GM12878 (cell line): ENCODE measurements at regions not wholly inside any gene's neighbourhood (a gene's known extent, or its start where the extent isn't known, plus 50 kb on each side); places are given as distances from the start of the nearest gene placed in this dataset.

Experiments used
- CEBPB ChIP-seq, 2 experiments: fragments of 150-350 bp in 1 of 2; IDR thresholded peaks; 2 replicates each; pipeline ENCODE4 v1.6.1; 2012 to 2014; ENCODE audit warnings: low read depth in 2 of 2, low read length in 2 of 2, borderline replicate concordance in 1 of 2, inconsistent platforms in 1 of 2
- CREB1 ChIP-seq: IDR thresholded peaks from 2 replicates; pipeline ENCODE4 v1.6.1; 2012; ENCODE audit warnings: low read depth, mild to moderate bottlenecking, inconsistent platforms
- DPF2 ChIP-seq: fragments of 450-650 bp; IDR thresholded peaks from 2 replicates; pipeline ENCODE4 v1.6.1; 2017; ENCODE audit warnings: mild to moderate bottlenecking
- MXI1 ChIP-seq: fragments of 150-350 bp; IDR thresholded peaks from 2 replicates; pipeline ENCODE4 v1.6.1; 2011; ENCODE audit warnings: low read depth, mild to moderate bottlenecking, inconsistent platforms, low read length, improper control_type of control experiment
- PAX5 ChIP-seq: IDR thresholded peaks from 2 replicates; pipeline ENCODE4 v1.6.1; 2011; ENCODE audit warnings: low read depth, low read length, borderline replicate concordance
- POLR2AphosphoS2 ChIP-seq: IDR thresholded peaks from 2 replicates; pipeline ENCODE4 v1.6.1; 2011; ENCODE audit warnings: low read depth, mild to moderate bottlenecking, low read length, improper control_type of control experiment, moderate library complexity
- RB1 ChIP-seq: fragments of 450-650 bp; formaldehyde crosslinking; IDR thresholded peaks from 2 replicates; pipeline ENCODE4 v1.6.1; 2017; ENCODE audit warnings: mild to moderate bottlenecking, borderline replicate concordance
- RBBP5 ChIP-seq: fragments of 200-600 bp; sonication (generic); conservative IDR thresholded peaks from 2 replicates; pipeline ENCODE4 v1.6.1; 2016
- SREBF1 ChIP-seq: IDR thresholded peaks from 2 replicates; pipeline ENCODE4 v1.6.1; 2012; ENCODE audit warnings: mild to moderate bottlenecking, low read length
- SRF ChIP-seq, 2 experiments: IDR thresholded peaks; 2 replicates each; pipeline ENCODE4 v1.6.1; 2011; ENCODE audit warnings: low read depth in 2 of 2, low read length in 2 of 2, mild to moderate bottlenecking in 1 of 2, moderate library complexity in 1 of 2
- STAT1 ChIP-seq: fragments of 450-650 bp; conservative IDR thresholded peaks from 2 replicates; pipeline ENCODE4 v1.6.1; 2014; ENCODE audit warnings: antibody characterized with exemption, mild to moderate bottlenecking
- STAT3 ChIP-seq: IDR thresholded peaks from 2 replicates; pipeline ENCODE4 v1.6.1; 2011; ENCODE audit warnings: low read depth, low read length, improper control_type of control experiment
- TCF3 ChIP-seq: IDR thresholded peaks from 2 replicates; pipeline ENCODE4 v1.6.1; 2012; ENCODE audit warnings: low read depth, mild to moderate bottlenecking, low read length, borderline replicate concordance; ENCODE audit not compliant: insufficient read depth
- YBX1 ChIP-seq: fragments of 450-650 bp; IDR thresholded peaks from 2 replicates; pipeline ENCODE4 v1.6.1; 2016; ENCODE audit warnings: antibody characterized with exemption
- ZNF217 ChIP-seq: fragments of 450-650 bp; IDR thresholded peaks from 2 replicates; pipeline ENCODE4 v1.6.1; 2017; ENCODE audit warnings: antibody characterized with exemption, mild to moderate bottlenecking
- ZZZ3 ChIP-seq: IDR thresholded peaks from 2 replicates; pipeline ENCODE4 v1.6.1; 2011; ENCODE audit warnings: low read depth; ENCODE audit not compliant: control insufficient read depth, insufficient read length
- TF ChIP-seq, protein P1 (sequence below): fragments of 450-650 bp; IDR thresholded peaks from 2 replicates; pipeline ENCODE4 v1.6.1; 2017; ENCODE audit warnings: mild to moderate bottlenecking
- TF ChIP-seq, protein P2 (sequence below): IDR thresholded peaks from 2 replicates; pipeline ENCODE4 v1.6.1; 2011; ENCODE audit warnings: mild to moderate bottlenecking, low read depth, low read length, moderate library complexity; ENCODE audit not compliant: insufficient replicate concordance
- TF ChIP-seq, protein P3 (sequence below): fragments of 450-650 bp; conservative IDR thresholded peaks from 2 replicates; pipeline ENCODE4 v1.6.1; 2017; ENCODE audit warnings: mild to moderate bottlenecking, moderate library complexity

DNA sequence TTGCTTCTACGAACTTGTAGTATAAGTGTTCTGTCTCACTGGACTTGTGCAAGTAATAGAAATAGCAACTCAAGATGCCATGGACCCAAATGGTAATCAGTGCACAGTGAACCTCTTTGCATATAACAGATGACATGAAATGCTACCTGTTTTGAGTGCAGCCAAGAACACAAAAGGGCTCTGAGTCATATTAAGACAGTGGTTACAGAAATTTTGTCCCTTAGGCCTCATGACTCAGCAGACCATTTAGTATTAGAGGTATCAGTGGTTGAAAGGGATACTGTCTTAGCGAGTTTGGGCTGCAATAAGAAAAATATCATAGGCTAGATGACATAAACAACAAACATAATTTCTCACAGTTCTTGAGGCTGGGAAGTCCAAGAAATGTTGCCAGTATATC lies 502.9 kb upstream of the PCDH10 start (continued):
- TF ChIP-seq, protein P1, sequence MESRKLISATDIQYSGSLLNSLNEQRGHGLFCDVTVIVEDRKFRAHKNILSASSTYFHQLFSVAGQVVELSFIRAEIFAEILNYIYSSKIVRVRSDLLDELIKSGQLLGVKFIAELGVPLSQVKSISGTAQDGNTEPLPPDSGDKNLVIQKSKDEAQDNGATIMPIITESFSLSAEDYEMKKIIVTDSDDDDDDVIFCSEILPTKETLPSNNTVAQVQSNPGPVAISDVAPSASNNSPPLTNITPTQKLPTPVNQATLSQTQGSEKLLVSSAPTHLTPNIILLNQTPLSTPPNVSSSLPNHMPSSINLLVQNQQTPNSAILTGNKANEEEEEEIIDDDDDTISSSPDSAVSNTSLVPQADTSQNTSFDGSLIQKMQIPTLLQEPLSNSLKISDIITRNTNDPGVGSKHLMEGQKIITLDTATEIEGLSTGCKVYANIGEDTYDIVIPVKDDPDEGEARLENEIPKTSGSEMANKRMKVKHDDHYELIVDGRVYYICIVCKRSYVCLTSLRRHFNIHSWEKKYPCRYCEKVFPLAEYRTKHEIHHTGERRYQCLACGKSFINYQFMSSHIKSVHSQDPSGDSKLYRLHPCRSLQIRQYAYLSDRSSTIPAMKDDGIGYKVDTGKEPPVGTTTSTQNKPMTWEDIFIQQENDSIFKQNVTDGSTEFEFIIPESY: no peak
- TF ChIP-seq, protein P2, sequence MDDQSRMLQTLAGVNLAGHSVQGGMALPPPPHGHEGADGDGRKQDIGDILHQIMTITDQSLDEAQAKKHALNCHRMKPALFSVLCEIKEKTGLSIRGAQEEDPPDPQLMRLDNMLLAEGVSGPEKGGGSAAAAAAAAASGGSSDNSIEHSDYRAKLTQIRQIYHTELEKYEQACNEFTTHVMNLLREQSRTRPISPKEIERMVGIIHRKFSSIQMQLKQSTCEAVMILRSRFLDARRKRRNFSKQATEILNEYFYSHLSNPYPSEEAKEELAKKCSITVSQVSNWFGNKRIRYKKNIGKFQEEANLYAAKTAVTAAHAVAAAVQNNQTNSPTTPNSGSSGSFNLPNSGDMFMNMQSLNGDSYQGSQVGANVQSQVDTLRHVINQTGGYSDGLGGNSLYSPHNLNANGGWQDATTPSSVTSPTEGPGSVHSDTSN: no peak
- TF ChIP-seq, protein P3, sequence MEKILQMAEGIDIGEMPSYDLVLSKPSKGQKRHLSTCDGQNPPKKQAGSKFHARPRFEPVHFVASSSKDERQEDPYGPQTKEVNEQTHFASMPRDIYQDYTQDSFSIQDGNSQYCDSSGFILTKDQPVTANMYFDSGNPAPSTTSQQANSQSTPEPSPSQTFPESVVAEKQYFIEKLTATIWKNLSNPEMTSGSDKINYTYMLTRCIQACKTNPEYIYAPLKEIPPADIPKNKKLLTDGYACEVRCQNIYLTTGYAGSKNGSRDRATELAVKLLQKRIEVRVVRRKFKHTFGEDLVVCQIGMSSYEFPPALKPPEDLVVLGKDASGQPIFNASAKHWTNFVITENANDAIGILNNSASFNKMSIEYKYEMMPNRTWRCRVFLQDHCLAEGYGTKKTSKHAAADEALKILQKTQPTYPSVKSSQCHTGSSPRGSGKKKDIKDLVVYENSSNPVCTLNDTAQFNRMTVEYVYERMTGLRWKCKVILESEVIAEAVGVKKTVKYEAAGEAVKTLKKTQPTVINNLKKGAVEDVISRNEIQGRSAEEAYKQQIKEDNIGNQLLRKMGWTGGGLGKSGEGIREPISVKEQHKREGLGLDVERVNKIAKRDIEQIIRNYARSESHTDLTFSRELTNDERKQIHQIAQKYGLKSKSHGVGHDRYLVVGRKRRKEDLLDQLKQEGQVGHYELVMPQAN: no peak
- no peak for TF ChIP-seq SREBF1
- TF ChIP-seq CREB1: 0 out of 2 replicates have a peak, but pooled peaks have one; percentile 29
- no peak for TF ChIP-seq YBX1
- peak; percentile 79 for TF ChIP-seq ZNF217
- TF ChIP-seq RBBP5: no peak
- TF ChIP-seq STAT1: no peak
- TF ChIP-seq DPF2: peak; percentile 81
- peak in 1 of 2 experiments; percentile 75; a peak in 1 of 4 replicates for TF ChIP-seq CEBPB (IDR thresholded peaks at IDR 0.05; ENCODE audit: borderline replicate concordance in 1 of 2, low read depth in 2 of 2, low read length in 2 of 2)
- TF ChIP-seq SRF (IDR thresholded peaks at IDR 0.05; ENCODE audit: low read depth in 2 of 2, low read length in 2 of 2): no peak
- no peak for TF ChIP-seq MXI1
- TF ChIP-seq TCF3: no peak
- no peak for TF ChIP-seq POLR2AphosphoS2
- TF ChIP-seq PAX5: peak; percentile 77; the same call in 1 of the 2 replicates
- TF ChIP-seq STAT3: no peak
- TF ChIP-seq RB1: no peak
- TF ChIP-seq ZZZ3: no peak
